Kidney (tissue), 13 donors: ENCODE measurements at regions not wholly inside any gene's neighbourhood (a gene's known extent, or its start where the extent isn't known, plus 50 kb on each side); places are given as distances from the start of the nearest gene placed in this dataset.
A peak's percentile ranks its signal among the peaks of the same experiment; 100 is the strongest.
"Not testable (repeated sequence)": the region's sequence is repeated elsewhere in the genome, so short reads cannot be mapped to it uniquely, and the experiment has no call there.

Experiments used
- DNase-seq, 5 donors: peaks; one replicate each; pipeline ENCODE4 v3.0.0-alpha.2; 2013 to 2020
- FAIRE-seq: peaks from 2 replicates; lab custom pipeline; 2012; peaks lifted over from hg19 to GRCh38; lab: Jason Lieb, UNC
- H3K27ac ChIP-seq, 2 donors: one replicate each; pipeline ENCODE4 v1.7.0; 2013; ENCODE audit warnings: low read depth in 2 of 2, low read length in 2 of 2, inconsistent platforms in 1 of 2
- H3K27me3 ChIP-seq: one replicate; pipeline ENCODE4 v1.7.1; 2013; ENCODE audit warnings: low read length, inconsistent platforms; ENCODE audit not compliant: control insufficient read depth, insufficient read depth
- H3K36me3 ChIP-seq, 3 donors: one replicate each; pipeline versions ENCODE4 v1.7.0 to v1.7.1; 2013; ENCODE audit warnings: low read length in 3 of 3, control low read depth in 1 of 3, inconsistent platforms in 1 of 3; ENCODE audit not compliant: insufficient read depth in 3 of 3, control insufficient read depth in 2 of 3
- H3K4me1 ChIP-seq, 3 donors: one replicate each; pipeline versions ENCODE4 v1.7.0 to v1.7.1; 2013; ENCODE audit warnings: low read length in 3 of 3, inconsistent platforms in 1 of 3, low read depth in 1 of 3; ENCODE audit not compliant: control insufficient read depth in 2 of 3, insufficient read depth in 2 of 3
- H3K4me3 ChIP-seq, 3 donors: one replicate each; pipeline versions ENCODE4 v1.7.0 to v1.8.1; 2013; ENCODE audit warnings: low read length in 3 of 3, control low read depth in 1 of 3, inconsistent platforms in 1 of 3
- H3K9ac ChIP-seq, 3 donors: one replicate each; pipeline versions ENCODE4 v1.7.0 to v1.7.1; 2013; ENCODE audit warnings: low read length in 3 of 3, control low read depth in 1 of 3, inconsistent platforms in 1 of 3
- H3K9me3 ChIP-seq, 3 donors: one replicate each; pipeline versions ENCODE4 v1.7.0 to v1.7.1; 2013; ENCODE audit warnings: low read length in 3 of 3, control low read depth in 1 of 3, inconsistent platforms in 1 of 3; ENCODE audit not compliant: control insufficient read depth in 2 of 3, insufficient read depth in 1 of 3
- CTCF ChIP-seq: IDR thresholded peaks from 3 replicates; pipeline ENCODE4 v1.5.1; 2012; ENCODE audit warnings: mild to moderate bottlenecking, moderate library complexity, borderline replicate concordance; ENCODE audit not compliant: insufficient read depth; ENCODE audit errors: extremely low read depth
- intact Hi-C: fragments of 100-400 bp; cut with DNase I; formaldehyde crosslinking; loops from one replicate; pipeline ENCODE4 v1.11.1; 2022
- donor health status: control.
- donor health status: control.
- donor health status: control.
- donor health status: control.
- donor health status: control.
- donor health status: DM: yes; HTN: yes; CAD: no.
- donor health status: Normal renal cell carcinoma (clear cell type).

GRCh38 chr5:99058466-99058865 lies 129.7 kb upstream of the CHD1 start:
- FAIRE-seq (no peak), DNase-seq (no peak)
- Histone ChIP-seq H3K27ac (no peak overlapping the region), H3K9ac (no peak overlapping the region), H3K27me3 (no peaks in the 10 kb centered on the region), H3K4me1 (no peaks in the 10 kb centered on the region), H3K36me3 (no peaks in the 10 kb centered on the region), H3K9me3 (no peaks in the 10 kb centered on the region), H3K4me3 (no peak overlapping the region)
- TF ChIP-seq CTCF = no peak
- intact Hi-C loops = loop anchor here (10.0 kb wide), 1 partner anchor 154 kb away; no protein-coding TSS in a partner anchor

GRCh38 chr5:99054972-99055371 lies 126.2 kb upstream of the CHD1 start:
- H3K36me3 ChIP-seq = no peaks in the 10 kb centered on the region
- no peaks in the 10 kb centered on the region for H3K9me3 ChIP-seq
- no peak overlapping the region for H3K4me3 ChIP-seq
- H3K27ac ChIP-seq = no peak overlapping the region
- FAIRE-seq = no peak
- H3K27me3 ChIP-seq = no peaks in the 10 kb centered on the region
- no peak for DNase-seq
- no peaks in the 10 kb centered on the region for H3K4me1 ChIP-seq
- H3K9ac ChIP-seq = no peak overlapping the region
- intact Hi-C loops = loop anchor here (10.0 kb wide), 1 partner anchor 150 kb away; no protein-coding TSS in a partner anchor
- no peak for TF ChIP-seq CTCF

GRCh38 chr5:99045871-99046270 lies 117.1 kb upstream of the CHD1 start:
- no peak overlapping the region for H3K9ac ChIP-seq
- DNase-seq (peak in 1 of 5 donors; percentile 10), FAIRE-seq (no peak)
- H3K27me3 ChIP-seq = no peaks in the 10 kb centered on the region
- intact Hi-C loops = no loop called here
- no peaks in the 10 kb centered on the region for H3K9me3 ChIP-seq
- H3K4me1 ChIP-seq = no peaks in the 10 kb centered on the region
- no peaks in the 10 kb centered on the region for H3K36me3 ChIP-seq
- no peak overlapping the region for H3K27ac ChIP-seq
- H3K4me3 ChIP-seq = no peak overlapping the region
- TF ChIP-seq CTCF = no peak

- intact Hi-C loops, H3K4me1 ChIP-seq, H3K27me3 ChIP-seq, H3K4me3 ChIP-seq, H3K9me3 ChIP-seq, FAIRE-seq, H3K27ac ChIP-seq, H3K36me3 ChIP-seq, DNase-seq, H3K9ac ChIP-seq: not testable (repeated sequence)
Measured at GRCh38 chr5:99043257-99043656, 114.5 kb upstream of the CHD1 start.
